HepG2 (cell line): ENCODE measurements at regions not wholly inside any gene's neighbourhood (a gene's known extent, or its start where the extent isn't known, plus 50 kb on each side); places are given as distances from the start of the nearest gene placed in this dataset.

Experiments used
- ATAC-seq: fragments of 200-7000 bp; cut with Tn5 transposase; 3 replicates; pipeline ENCODE4 v1.9.1; 2020; ENCODE audit warnings: mild to moderate bottlenecking, moderate library complexity
- BruUV-seq: library from RNA; stranded (reverse); fragments of 400-500 nt; replicated peaks from 2 replicates; lab custom pipeline; 2021; lab: Mats Ljungman, UMichigan
- CTCF ChIA-PET: fragments of 300-600 bp; formaldehyde crosslinking; extraction: SDS; loops from one replicate; lab custom pipeline; 2021; ENCODE audit warnings: low total read pairs, inconsistent platforms, low intra/inter-chr PET ratio; lab: Yijun Ruan, JAX
- POLR2A ChIA-PET: fragments of 350-600 bp; sonication (Branson Sonifier 250); formaldehyde crosslinking; loops from one replicate; lab custom pipeline; 2020; ENCODE audit warnings: antibody characterized with exemption, inconsistent platforms; lab: Yijun Ruan, JAX
- DNase-seq: peaks from one replicate; pipeline ENCODE4 v3.0.0-alpha.2; 2015; ENCODE audit warnings: low spot score
- FAIRE-seq: peaks from 3 replicates; lab custom pipeline; 2011; peaks lifted over from hg19 to GRCh38; lab: Jason Lieb, UNC
- H2AFZ ChIP-seq: one replicate; pipeline ENCODE4 v1.6.1; 2011; ENCODE audit warnings: low read length, inconsistent platforms
- H3K27ac ChIP-seq: fragments of 300-600 bp; 3 replicates; pipeline ENCODE4 v1.8.0; 2011; ENCODE audit warnings: mixed run types, mild to moderate bottlenecking, mixed read lengths, low read length, inconsistent platforms; ENCODE audit not compliant: insufficient read depth; ENCODE audit errors: extremely low read length
- H3K27me3 ChIP-seq, 2 experiments: fragments of 200-600 bp in 1 of 2; 2 replicates in 1 of 2; 3 replicates in 1 of 2; pipeline versions ENCODE4 v1.6.0 to v1.8.0; 2011; ENCODE audit warnings: low read length in 2 of 2, mild to moderate bottlenecking in 2 of 2, moderate library complexity in 2 of 2, inconsistent platforms in 1 of 2; ENCODE audit not compliant: insufficient read depth in 2 of 2, control insufficient read depth in 1 of 2
- H3K36me3 ChIP-seq, 2 experiments: fragments of 200-600 bp in 1 of 2; replicated peaks in 1 of 2; 2 replicates in 1 of 2; 3 replicates in 1 of 2; pipeline versions ENCODE4 v1.5.1 to v1.8.0; 2011; ENCODE audit warnings: low read length in 2 of 2, inconsistent platforms in 1 of 2; ENCODE audit not compliant: insufficient read depth in 2 of 2, control insufficient read depth in 1 of 2
- H3K4me1 ChIP-seq: 2 replicates; pipeline ENCODE4 v1.5.1; 2012; ENCODE audit warnings: low read length, inconsistent platforms; ENCODE audit not compliant: insufficient read depth
- H3K4me2 ChIP-seq: 2 replicates; pipeline ENCODE4 v1.6.0; 2011; ENCODE audit warnings: low read depth, low read length, inconsistent platforms
- H3K4me3 ChIP-seq, 3 experiments: fragments of 200-600 bp in 1 of 3; sonication (generic), shearing (Covaris generic) in 1 of 3; replicated peaks in 1 of 3; 2 replicates each; pipeline ENCODE4 v1.5.1; 2011 to 2016; ENCODE audit warnings: low read length in 3 of 3, inconsistent platforms in 2 of 3, low read depth in 2 of 3, mild to moderate bottlenecking in 2 of 3, control low read depth in 1 of 3, mixed read lengths in 1 of 3; ENCODE audit not compliant: insufficient read depth in 1 of 3
- H3K79me2 ChIP-seq: one replicate; pipeline ENCODE4 v1.6.1; 2011; ENCODE audit warnings: low read length, inconsistent platforms; ENCODE audit not compliant: insufficient read depth
- H3K9ac ChIP-seq: 2 replicates; pipeline ENCODE4 v1.6.0; 2011; ENCODE audit warnings: mild to moderate bottlenecking, low read depth, low read length, inconsistent platforms; ENCODE audit not compliant: insufficient read depth
- H3K9me3 ChIP-seq: 2 replicates; pipeline ENCODE4 v1.5.1; 2012; ENCODE audit warnings: mild to moderate bottlenecking, low read length
- H4K20me1 ChIP-seq: 2 replicates; pipeline ENCODE4 v1.6.0; 2011; ENCODE audit warnings: inconsistent platforms, mild to moderate bottlenecking, low read length, moderate library complexity; ENCODE audit not compliant: insufficient read depth
- CENPT ChIP-seq: sonication (generic); formaldehyde crosslinking; IDR thresholded peaks from 2 replicates; pipeline ENCODE4 v1.8.0; 2022; ENCODE audit warnings: low read depth, mild to moderate bottlenecking, moderate library complexity, missing genetic modification reagents
- HES4 ChIP-seq: sonication (generic); formaldehyde crosslinking; IDR thresholded peaks from 2 replicates; pipeline ENCODE4 v1.9.0; 2021; ENCODE audit warnings: mild to moderate bottlenecking, missing genetic modification reagents, borderline replicate concordance
- MAZ ChIP-seq, 2 experiments: sonication (generic) in 1 of 2; formaldehyde crosslinking in 1 of 2; IDR thresholded peaks; 2 replicates each; pipeline versions ENCODE4 v1.5.0 to v1.6.1; 2012 to 2020; ENCODE audit warnings: low read depth in 2 of 2, mild to moderate bottlenecking in 2 of 2, borderline replicate concordance in 1 of 2, improper control_type of control experiment in 1 of 2, low read length in 1 of 2, missing genetic modification reagents in 1 of 2, moderate library complexity in 1 of 2
- NR2F1 ChIP-seq, 2 experiments: fragments of 450-650 bp in 1 of 2; formaldehyde crosslinking in 1 of 2; IDR thresholded peaks; 2 replicates each; pipeline versions ENCODE4 v1.5.0 to v1.6.1; 2016 to 2020; ENCODE audit warnings: mild to moderate bottlenecking in 1 of 2, missing compliant biosample characterization in 1 of 2, missing genetic modification reagents in 1 of 2, moderate library complexity in 1 of 2
- PRMT3 ChIP-seq: sonication (generic); formaldehyde crosslinking; IDR thresholded peaks from 2 replicates; pipeline ENCODE4 v1.8.1; 2022; ENCODE audit warnings: low read depth, mild to moderate bottlenecking, moderate library complexity, missing genetic modification reagents, borderline replicate concordance
- TOPORS ChIP-seq: sonication (generic); formaldehyde crosslinking; IDR thresholded peaks from 2 replicates; pipeline ENCODE4 v1.8.0; 2023; ENCODE audit warnings: mild to moderate bottlenecking, missing genetic modification reagents
- TRIM24 ChIP-seq: sonication (generic); formaldehyde crosslinking; IDR thresholded peaks from 2 replicates; pipeline ENCODE4 v1.8.0; 2022; ENCODE audit warnings: mild to moderate bottlenecking, missing genetic modification reagents
- ZNF136 ChIP-seq: sonication (generic); formaldehyde crosslinking; IDR thresholded peaks from 2 replicates; pipeline ENCODE4 v1.8.1; 2022; ENCODE audit warnings: low read depth, mild to moderate bottlenecking, moderate library complexity, missing genetic modification reagents
- ZNF530 ChIP-seq: sonication (generic); formaldehyde crosslinking; IDR thresholded peaks from 2 replicates; pipeline ENCODE4 v1.5.0; 2020; ENCODE audit warnings: low read depth, mild to moderate bottlenecking, missing genetic modification reagents
- ZNF547 ChIP-seq: sonication (generic); formaldehyde crosslinking; IDR thresholded peaks from 2 replicates; pipeline ENCODE4 v1.5.1; 2020; ENCODE audit warnings: mild to moderate bottlenecking, missing genetic modification reagents
- ZNF597 ChIP-seq: sonication (generic); formaldehyde crosslinking; IDR thresholded peaks from 2 replicates; pipeline ENCODE4 v1.5.0; 2020; ENCODE audit warnings: missing genetic modification reagents
- WGBS: methylation state at CpG from one replicate; pipeline ENCODE4 v1.1.6; 2017; ENCODE audit warnings: low lambda C conversion rate; 5-methylcytosine and 5-hydroxymethylcytosine counted together
- in situ Hi-C: cut with HindIII; loops from 2 replicates; pipeline ENCODE4 v1.10.0; 2017; ENCODE audit warnings: low pct_unique_long_range_greater_than_20kb; ENCODE audit not compliant: extremely low pct_ligation_motif_present
- intact Hi-C: fragments of 100-400 bp; cut with micrococcal nuclease; formaldehyde crosslinking; loops from one replicate; pipeline ENCODE4 v1.10.0; 2022; ENCODE audit not compliant: unreplicated experiment

- intact Hi-C loops (no loop called here), in situ Hi-C loops (no loop called here)
- H3K4me1 ChIP-seq = no peaks in the 10 kb centered on the region
- no TSS peak for BruUV-seq
- TF ChIP-seq ZNF597 (no peak), CENPT (no peak), MAZ (IDR thresholded peaks at IDR 0.05; ENCODE audit: borderline replicate concordance, low read depth, low read length) (no peak), MAZ (CRISPR knock-in tag; IDR thresholded peaks at IDR 0.05; ENCODE audit: low read depth) (no peak), ZNF530 (CRISPR knock-in tag) (no peak), ZNF136 (CRISPR knock-in tag) (no peak), ZNF547 (CRISPR knock-in tag) (no peak), PRMT3 (CRISPR knock-in tag) (no peak), HES4 (no peak), NR2F1 (CRISPR knock-in tag; IDR thresholded peaks at IDR 0.05) (no peak), TOPORS (CRISPR knock-in tag) (no peak), TRIM24 (CRISPR knock-in tag) (no peak)
- no peak overlapping the region for H3K4me3 ChIP-seq
- ChIA-PET POLR2A (no interaction called here), CTCF (no interaction called here)
- DNase-seq (no peak), FAIRE-seq (no peak), ATAC-seq (no peak)
- H3K4me2 ChIP-seq = no peak overlapping the region
- no peaks in the 10 kb centered on the region for H4K20me1 ChIP-seq
- H3K79me2 ChIP-seq = no peaks in the 10 kb centered on the region
- no peak overlapping the region for H3K27ac ChIP-seq
- no peak overlapping the region for H3K9ac ChIP-seq
- H3K27me3 ChIP-seq = no peaks in the 10 kb centered on the region
- H2AFZ ChIP-seq = no peak overlapping the region
- 22% methylated on average over 2 of the region's 2 CpGs for WGBS
- H3K36me3 ChIP-seq = no peaks in the 10 kb centered on the region
- no peaks in the 10 kb centered on the region for H3K9me3 ChIP-seq
Measured at GRCh38 chr18:25497151-25497794, 145.3 kb upstream of the ZNF521 start.
